HG03575 (cell line): ENCODE measurements at regions not wholly inside any gene's neighbourhood (a gene's known extent, or its start where the extent isn't known, plus 50 kb on each side); places are given as distances from the start of the nearest gene placed in this dataset.

Experiments
- ATAC-seq: cut with Tn5 transposase; IDR thresholded peaks from one replicate; pipeline ENCODE4 v1.9.1; 2021; ENCODE audit not compliant: unreplicated experiment, insufficient number of reproducible peaks, low FRiP score; ENCODE audit errors: extremely low read depth

DNA sequence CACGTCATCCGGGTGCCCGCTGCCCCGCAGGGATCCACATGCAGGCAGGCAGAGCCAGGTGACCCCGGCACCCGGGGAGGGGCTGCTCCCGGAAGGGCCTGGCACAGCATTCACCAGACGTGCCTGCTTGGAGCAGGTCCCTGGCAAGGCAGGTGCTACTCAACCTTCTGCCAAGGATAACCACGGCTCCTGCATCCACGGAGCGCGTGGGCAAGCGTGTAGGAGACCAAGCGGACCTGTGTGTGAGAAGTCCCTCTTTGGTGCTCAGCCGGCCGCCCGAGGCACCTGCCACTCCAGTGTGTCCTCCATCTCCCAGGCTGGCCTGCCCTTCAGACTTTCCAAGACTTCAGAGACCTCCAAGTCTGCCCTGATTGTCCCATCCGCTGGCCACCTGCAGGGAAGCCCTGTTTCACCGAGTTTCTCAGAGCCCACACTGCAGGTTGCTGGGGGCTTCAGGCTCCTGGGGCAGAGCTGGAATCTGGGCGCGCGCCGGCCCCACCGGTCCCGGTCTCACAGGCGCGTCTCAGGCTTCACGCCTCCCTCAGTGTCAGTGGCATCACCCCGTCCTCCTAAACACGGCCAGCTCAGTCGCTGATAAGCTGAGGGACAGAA lies 124.3 kb downstream of the DLL1 start:
- ATAC-seq = no peak

DNA sequence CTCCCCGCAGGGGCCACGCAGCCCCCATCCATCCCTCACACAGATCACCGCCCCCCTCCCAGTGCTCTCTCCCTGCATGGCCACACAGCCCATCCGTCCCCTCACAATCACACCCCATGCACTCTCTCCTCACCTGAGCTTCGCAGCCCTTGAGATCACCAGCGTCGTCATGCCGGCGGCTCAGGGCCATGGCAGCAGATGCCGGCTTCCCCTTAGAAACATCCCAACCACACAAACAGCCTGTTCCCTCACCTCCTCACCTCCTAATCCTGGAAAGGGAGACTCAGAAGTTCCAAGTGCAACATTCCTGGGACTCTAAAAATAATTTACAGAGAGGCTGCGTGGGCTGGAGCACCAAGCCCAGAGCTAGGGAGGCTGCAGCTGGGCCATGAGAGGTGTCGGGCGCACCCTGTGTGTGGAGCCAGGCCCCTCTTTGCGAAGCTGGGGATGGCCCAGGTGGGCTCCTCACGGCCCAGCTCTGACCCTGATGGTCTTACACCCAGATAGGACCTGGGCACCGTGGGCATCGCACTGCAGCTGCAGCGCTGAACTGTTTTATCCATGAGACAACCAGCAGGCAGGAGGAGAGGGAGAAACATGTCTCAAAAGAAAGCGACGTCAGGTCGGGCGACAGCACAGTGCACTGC lies 125.3 kb downstream of the DLL1 start:
- no peak for ATAC-seq

DNA sequence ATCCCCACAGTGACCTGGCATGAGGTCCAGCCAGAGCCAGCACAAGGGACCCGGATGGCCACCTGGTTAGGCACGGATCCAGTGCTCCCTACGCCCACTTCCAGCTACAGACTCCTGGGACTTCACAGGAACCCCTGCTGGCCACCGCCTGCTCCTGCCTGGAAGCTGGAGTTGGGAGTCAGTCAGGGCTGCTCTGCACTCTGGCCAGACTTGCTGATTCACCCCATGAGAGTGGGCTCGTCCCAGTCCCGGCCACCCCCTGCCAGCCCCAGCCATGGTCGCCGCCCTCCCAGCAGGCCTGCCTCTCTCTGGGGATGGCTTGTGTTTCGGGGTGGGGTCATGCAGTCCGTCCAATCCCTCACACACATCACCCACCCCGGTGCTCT lies 125.8 kb downstream of the DLL1 start:
- no peak for ATAC-seq

DNA sequence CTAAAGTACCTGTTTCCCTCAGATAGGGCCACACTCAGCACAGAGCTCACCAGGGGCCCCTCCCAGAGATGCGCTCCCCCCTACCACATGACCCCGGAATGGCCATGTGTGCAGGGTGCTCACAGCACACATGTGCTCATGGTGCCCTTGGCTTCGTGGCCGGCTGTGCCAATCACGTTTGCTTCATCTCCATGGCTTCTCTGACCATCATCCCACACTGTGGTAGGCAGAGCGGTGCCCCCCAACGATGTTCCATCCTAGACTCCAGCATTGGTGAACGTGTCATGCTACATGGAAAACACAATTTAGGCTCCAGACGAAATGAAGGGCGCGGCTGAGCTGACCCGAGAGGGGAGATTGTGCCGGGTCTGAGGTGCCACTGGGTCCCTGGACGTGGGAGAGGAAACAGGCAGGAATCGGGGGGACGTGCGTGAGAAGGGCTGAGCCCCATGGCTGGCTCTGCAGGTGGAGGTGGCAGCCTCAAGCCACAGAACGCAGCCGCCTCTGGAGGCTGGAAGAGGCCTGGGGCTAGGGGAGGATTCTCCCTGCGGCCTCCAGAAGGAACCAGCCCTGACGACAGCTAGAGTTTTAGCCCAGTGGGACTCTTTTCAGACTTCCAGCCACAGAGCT lies 126.5 kb downstream of the DLL1 start:
- ATAC-seq = no peak

DNA sequence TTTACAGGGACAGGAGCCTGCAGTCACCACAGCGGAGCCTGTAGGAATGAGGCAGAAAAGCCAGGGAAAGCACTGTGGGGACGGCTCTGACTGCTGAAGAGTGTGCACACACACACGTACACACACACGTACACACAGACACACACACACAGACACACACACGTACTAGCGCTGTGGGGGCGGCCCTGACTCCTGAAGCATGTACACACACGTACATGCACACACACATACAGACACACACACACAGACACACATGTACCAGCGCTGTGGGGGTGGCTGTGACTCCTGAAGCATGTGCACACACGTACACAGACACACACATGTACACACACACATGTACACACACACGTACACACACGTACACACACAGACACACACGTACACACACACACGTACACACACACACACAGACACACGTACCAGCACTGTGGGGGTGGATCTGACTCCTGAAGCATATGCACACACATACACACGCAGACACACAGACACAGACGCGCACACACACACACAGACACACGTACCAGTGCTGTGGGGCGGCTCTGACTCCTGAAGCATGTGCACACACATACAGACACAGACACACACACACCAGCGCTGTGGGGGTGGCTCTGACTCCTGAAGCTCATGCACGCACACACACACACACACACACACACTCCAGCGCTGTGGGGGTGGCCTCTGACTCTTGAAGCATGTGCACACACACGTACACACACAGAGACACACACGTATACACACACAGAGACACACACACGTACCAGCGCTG lies 127.3 kb downstream of the DLL1 start:
- no peak for ATAC-seq

DNA sequence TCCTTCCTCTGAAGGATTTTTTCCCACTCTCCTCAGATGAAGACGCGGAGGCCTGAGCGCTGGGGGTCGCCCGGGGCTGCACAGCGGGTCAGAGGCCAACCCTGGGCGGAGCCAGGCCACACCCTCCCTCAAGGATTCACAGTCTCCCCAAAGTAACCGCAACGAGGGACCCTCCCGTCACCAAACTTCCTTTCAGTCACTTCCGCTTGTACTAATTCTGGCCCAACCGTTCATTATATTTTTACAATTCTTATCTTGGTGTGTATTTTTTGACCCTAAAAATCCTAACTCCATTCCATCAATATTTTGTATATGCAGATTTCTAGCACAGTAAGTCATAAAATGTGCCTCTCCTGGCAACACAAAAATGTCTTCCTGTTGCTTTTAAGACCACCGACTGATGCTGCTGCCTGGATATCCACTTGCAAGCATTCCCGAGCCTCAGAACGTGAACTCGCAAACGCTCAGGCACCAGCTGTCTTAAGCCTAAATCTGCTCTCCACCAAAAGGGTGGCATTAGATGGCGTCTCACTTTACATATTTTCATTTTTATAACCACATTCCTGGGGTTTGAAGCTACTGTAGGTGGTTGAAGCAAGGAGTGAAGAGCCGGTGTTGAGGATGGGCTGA lies 128.0 kb downstream of the DLL1 start:
- ATAC-seq = no peak

DNA sequence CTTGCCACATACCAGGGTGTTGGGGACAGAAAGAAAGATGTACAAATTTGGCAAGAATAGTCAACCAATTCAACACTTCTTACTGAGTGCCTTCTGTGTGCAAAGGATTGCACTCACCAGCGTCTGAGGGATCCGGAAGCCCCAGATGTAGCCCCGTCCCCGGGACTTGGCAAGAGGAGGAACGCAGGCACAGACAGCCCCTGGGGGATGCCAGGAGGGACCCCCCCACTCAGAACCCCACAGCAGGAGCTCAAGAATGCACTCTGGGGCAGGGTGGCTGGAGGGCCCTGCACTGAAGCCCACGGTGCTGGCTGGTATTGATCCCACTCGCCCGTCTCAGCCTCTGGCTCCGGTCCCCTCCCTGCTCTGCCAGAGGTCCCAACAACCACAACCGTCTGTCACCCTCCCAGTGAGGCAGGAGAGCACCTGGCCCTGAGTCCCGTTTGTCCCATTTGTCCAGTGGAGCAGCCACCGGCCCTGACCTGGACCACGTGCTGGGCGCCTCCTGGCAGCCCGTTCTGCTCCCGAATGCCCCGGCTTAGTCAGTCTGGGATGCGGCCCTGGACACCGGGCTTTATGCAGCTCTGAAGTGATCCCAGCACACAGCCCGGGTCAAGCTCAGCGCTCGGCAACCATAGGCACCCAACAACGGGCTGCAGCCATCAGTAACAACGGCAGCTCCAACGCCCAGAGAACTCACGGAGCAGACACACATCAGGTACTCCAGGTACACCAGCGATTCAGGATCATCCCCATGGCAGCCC lies 128.7 kb downstream of the DLL1 start:
- no peak for ATAC-seq

DNA sequence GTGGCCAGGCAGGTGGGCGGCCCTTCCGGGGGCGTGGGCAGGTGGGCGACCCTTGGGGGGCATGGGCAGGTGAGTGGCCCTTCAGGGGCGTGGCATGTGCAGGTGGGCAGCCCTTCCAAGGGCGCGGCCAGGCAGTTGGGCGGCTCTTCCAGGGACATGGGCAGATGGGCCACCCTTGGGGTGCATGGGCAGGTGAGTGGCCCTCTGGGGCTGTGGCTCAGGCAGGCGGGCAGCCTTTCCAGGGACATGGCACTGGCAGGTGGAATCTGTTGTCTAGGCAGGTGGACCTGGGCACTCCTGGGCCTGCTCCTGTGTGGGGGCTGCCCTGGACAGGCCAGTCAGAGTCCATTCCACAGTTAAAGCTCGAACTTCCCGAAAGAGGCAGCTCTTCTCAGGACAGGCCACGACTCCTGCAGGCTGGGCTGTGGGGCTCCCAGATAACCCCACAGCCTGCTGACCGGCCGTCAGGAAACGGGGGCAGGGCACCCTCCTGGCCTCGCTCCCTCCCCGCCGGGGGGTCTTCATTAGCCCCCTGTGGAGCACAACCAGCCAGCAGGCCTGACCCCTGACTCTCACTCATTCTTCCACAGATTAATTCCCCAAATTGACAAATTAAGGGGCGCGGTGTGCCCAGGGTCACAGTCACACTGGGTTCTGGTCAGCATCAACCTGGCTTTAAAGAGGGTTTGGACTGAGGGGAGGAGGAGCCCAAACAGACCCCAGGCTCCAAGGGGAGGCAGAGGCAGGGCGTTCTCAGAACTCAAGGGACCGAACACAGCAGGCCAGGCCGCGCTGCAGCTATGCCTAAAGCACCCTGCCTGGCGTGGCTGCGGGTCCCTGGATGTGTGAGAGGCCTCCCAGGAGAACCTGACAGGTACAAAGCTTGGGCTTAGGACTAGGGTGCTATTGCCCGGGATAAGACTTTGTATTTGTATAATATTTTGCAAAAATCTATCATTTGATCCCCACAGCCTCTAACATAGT lies 130.0 kb downstream of the DLL1 start:
- ATAC-seq = no peak

DNA sequence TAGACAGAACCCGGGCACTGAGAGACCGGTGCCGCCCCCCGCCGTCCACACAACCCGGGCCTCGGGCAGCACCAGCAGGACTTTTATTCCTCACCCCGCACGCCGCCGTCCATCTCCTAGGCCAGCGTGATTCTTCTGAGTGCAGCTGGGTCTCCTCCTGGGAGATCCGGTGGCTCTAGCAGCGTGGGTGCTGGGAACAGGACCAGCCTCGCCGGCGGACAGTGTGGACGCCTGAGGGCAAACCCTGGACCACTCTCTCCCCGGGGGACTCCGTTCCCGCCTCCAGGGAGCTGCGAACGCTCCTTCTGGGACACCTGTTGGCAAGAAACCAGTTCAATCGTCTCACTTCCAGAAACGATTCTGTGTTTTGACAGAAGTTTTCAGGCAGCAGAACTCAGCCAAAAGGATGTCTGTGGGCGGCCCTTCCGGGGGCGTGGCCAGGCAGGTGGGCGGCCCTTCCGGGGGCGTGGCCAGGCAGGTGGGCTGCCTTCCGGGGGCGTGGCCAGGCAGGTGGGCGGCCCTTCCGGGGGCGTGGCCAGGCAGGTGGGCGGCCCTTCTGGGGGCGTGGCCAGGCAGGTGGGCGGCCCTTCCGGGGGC lies 130.7 kb downstream of the DLL1 start:
- ATAC-seq = no peak

DNA sequence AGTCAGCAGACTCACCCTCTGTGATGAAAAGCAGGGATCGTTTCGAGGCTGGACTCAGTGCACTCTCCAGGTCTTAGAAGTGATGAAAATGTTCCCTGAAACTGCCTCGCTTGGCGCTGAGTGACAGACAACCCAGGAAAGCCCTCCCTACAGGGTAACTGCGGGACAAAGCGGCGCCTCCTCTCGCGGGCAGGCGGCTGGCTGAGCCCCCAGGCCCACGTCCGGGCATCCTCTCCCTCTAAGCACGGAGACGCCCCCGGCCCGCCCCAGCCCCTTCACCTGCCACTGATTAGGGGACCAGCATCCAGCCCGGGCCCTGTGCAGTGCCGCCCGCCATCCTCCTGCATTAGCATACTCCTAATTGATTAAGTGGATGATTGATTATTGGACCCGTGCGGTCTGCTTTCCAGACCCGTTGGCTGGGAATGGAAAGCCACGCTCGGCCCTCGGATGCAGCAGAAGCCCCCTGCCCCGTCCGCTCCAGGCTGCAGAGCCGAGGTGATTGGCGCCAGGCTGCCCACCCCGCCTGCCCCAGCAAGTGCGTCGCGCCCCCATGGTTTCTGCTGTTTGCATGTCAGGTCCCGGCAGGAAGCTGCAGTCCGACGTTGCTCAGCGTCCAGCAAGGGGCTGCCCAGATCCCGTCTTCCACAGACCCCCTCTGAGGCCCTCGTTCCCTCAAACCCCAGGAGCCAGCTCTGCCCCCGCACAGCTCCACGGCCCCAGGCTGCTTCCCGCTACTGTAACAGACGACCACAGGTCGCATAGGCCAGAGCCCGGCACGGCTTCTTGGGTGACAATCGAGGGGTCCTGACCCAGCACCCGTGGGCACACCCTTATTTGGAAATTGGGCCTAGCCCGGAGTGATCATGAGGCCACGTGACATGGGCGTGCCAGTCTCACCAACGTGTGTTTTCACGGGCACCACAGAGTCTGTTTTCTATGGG lies 131.6 kb downstream of the DLL1 start:
- ATAC-seq = no peak

DNA sequence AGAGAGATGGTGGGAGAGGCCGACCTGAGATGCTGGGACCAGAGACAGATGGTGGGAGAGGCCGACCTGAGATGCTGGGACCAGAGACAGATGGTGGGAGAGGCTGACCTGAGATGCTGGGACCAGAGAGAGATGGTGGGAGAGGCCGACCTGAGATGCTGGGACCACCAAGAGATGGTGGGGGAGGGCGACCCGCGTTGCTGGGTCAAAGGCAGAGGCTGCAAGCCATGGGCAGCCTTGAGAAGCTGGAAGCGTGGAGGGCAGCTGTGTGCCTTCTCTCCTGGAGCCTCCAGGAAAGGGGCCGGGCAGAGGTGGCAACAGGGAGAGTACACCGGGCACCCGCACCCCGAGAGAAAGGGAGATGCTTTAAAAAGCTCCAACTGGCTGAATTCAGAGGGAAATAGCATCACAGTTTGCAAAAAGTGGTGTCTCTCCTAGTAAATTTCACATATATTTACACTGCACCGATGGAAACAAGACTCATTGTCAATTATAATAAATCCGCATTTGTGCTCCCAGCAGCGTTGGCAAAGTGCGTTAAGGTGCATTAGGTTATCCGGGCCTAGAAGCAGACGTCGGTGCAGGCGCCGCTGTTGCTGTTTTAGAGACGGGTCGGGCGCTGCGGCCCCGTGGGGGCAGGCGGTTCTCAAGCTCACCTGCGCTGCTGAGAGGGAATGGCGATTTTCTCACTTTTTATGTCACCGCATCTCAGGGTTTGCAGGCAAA lies 132.4 kb downstream of the DLL1 start:
- no peak for ATAC-seq

DNA sequence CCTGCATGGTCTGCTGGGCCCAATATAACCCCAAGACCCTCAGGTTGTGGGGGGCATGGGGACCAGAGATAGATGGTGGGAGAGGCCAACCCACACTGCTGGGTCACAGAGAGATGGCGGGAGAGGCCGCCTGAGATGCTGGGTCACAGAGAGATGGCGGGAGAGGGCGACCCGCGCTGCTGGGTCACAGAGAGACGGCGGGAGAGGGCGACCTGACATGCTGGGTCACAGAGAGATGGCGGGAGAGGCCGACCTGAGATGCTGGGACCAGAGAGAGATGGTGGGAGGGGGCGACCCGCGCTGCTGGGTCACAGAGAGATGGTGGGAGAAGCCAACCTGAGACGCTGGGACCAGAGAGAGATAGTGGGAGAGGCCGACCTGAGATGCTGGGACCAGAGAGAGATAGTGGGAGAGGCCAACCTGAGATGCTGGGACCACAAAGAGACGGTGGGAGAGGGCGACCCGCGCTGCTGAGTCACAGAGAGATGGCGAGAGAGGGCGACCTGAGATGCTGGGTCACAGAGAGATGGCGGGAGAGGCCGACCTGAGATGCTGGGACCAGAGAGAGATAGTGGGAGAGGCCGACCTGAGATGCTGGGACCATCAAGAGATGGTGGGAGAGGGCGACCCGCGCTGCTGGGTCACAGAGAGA lies 133.2 kb downstream of the DLL1 start:
- no peak for ATAC-seq

DNA sequence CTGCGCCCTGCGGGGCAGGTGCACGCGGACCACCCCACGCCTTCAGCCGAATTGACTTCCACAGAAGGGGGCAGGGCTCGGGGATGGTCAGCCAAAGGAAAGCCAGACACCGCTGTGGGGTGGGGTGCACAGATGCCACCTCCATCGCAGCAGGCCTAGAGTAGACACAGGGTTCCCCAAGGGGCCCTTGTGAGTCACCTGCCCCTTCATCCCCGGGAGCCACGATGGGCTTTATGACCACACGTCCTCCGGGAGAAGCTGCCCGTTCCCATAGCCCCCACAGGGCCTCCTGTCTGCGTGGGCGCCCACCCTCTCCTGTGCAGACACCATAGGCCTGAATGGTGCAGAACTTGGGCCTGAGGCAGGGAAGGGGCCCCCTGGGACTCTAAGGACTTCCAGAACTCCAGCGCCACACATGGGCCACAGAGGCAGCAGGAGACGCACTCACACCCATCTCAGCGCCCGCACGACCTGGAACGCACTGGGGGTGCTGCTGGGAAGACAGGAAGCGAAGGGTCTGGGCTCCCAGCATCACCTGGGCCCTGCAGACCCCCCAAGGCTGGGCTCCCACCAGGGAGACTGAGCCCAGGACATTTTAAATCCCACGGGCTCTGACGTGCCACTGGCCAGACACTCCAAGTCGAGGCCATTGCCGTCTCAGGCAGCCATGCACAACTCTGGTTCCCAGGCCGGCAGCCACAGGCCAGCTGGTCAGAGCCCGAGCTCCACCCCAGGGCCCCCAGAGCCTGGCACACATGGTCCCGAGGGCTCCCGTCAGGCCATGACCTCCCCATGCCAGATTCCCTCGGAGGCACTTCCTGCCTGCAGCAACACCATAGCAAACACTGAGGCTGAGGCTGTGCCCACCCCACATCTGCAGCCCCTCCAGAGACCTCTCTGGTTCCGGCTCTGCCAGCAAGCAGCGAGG lies 134.2 kb downstream of the DLL1 start:
- no peak for ATAC-seq

DNA sequence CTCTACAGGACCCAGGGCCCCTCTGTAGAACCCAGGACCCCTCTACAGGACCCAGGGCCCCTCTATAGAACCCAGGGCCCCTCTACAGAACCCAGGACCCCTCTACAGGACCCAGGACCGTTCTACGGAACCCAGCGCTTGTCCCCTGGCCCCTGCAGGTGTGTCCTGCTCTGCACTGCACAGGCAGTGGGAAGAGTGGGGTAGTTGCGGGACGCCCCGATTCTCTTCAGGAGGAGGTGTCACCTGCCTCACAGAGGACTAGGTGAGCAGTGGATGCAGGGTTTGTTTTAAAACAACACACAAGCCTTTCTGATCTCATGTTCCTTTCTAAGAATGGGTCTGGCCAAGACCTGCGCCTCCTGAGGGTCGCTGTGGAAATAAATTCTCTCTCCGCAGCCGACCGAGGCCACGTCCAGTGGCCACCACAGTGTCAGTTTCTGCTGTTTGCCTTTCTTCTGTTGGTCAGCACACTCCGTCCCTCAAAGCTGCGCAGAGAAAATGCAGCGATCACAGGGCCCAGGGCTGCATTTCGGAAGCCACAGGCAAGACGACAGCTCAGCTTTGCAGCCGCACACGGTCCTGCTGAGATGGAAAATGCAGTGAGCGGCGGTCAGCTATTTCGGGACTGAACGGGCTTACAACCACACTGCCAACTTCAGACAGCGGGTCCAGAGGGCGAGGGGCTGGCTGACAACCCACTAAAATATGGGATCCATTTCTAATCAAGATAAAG lies 135.2 kb downstream of the DLL1 start:
- ATAC-seq = no peak
